ENCODE measurements at regions not wholly inside any gene's neighbourhood (a gene's known extent, or its start where the extent isn't known, plus 50 kb on each side); places are given as distances from the start of the nearest gene placed in this dataset.
A peak's percentile ranks its signal among the peaks of the same experiment; 100 is the strongest.

GRCh38 chr5:68352166-68352565, 136.6 kb downstream of the PIK3R1 start:
- DNase-seq: peak; percentile 6

- peak; percentile 49 for DNase-seq
Measured at GRCh38 chr5:68353605-68354004, 138.0 kb downstream of the PIK3R1 start.

GRCh38 chr5:68354315-68354714, 138.8 kb downstream of the PIK3R1 start:
- DNase-seq: no peak

- no peak for DNase-seq
Measured at GRCh38 chr5:68356216-68356615, 140.7 kb downstream of the PIK3R1 start.

GRCh38 chr5:68356623-68357022, 141.1 kb downstream of the PIK3R1 start:
- no peak for DNase-seq

GRCh38 chr5:68359699-68360098, 144.1 kb downstream of the PIK3R1 start:
- no peak for DNase-seq

GRCh38 chr5:68362331-68362730, 146.8 kb downstream of the PIK3R1 start:
- no peak for DNase-seq

- no peak for DNase-seq
Measured at GRCh38 chr5:68365889-68366288, 150.3 kb downstream of the PIK3R1 start.

GRCh38 chr5:68367287-68367686, 151.7 kb downstream of the PIK3R1 start:
- DNase-seq: no peak

- no peak for DNase-seq
Measured at GRCh38 chr5:68367717-68368116, 152.2 kb downstream of the PIK3R1 start.

- DNase-seq: peak; percentile 27
Measured at GRCh38 chr5:68368311-68369022, 152.9 kb downstream of the PIK3R1 start.

- DNase-seq: peak; percentile 6
Measured at GRCh38 chr5:68369023-68369359, 153.4 kb downstream of the PIK3R1 start.

GRCh38 chr5:68369457-68370125, 154.0 kb downstream of the PIK3R1 start:
- DNase-seq: no peak

GRCh38 chr5:68370196-68370595, 154.6 kb downstream of the PIK3R1 start:
- DNase-seq: no peak

- no peak for DNase-seq
Measured at GRCh38 chr5:68371607-68372006, 156.1 kb downstream of the PIK3R1 start.

GRCh38 chr5:68372161-68372560, 156.6 kb downstream of the PIK3R1 start:
- no peak for DNase-seq

GRCh38 chr5:68373050-68373449, 157.5 kb downstream of the PIK3R1 start:
- no peak for DNase-seq

GRCh38 chr5:68374796-68375518, 159.4 kb downstream of the PIK3R1 start:
- peak; percentile 36 for DNase-seq

- DNase-seq: no peak
Measured at GRCh38 chr5:68375540-68375939, 160.0 kb downstream of the PIK3R1 start.

GRCh38 chr5:68376935-68377334, 161.4 kb downstream of the PIK3R1 start:
- peak; percentile 7 for DNase-seq

GRCh38 chr5:68377733-68378132, 162.2 kb downstream of the PIK3R1 start:
- no peak for DNase-seq

- no peak for DNase-seq
Measured at GRCh38 chr5:68378204-68378820, 162.8 kb downstream of the PIK3R1 start.

GRCh38 chr5:68379275-68380036, 163.9 kb downstream of the PIK3R1 start:
- DNase-seq: no peak
